Skeletal muscle tissue (tissue), 3 donors: ENCODE measurements at regions not wholly inside any gene's neighbourhood (a gene's known extent, or its start where the extent isn't known, plus 50 kb on each side); places are given as distances from the start of the nearest gene placed in this dataset.

Experiments used
- H3K27ac ChIP-seq: one replicate; pipeline ENCODE4 v1.7.0; 2013; ENCODE audit warnings: mild to moderate bottlenecking, low read depth, low read length, inconsistent platforms
- H3K27me3 ChIP-seq, 3 donors: one replicate each; pipeline ENCODE4 v1.7.0; 2013; ENCODE audit warnings: low read length in 3 of 3; ENCODE audit not compliant: control insufficient read depth in 3 of 3, insufficient read depth in 3 of 3
- H3K36me3 ChIP-seq, 3 donors: one replicate each; pipeline ENCODE4 v1.7.0; 2013; ENCODE audit warnings: low read length in 3 of 3; ENCODE audit not compliant: control insufficient read depth in 3 of 3, insufficient read depth in 3 of 3
- H3K4me1 ChIP-seq, 3 donors: one replicate each; pipeline ENCODE4 v1.7.0; 2013; ENCODE audit warnings: low read length in 3 of 3, mild to moderate bottlenecking in 3 of 3; ENCODE audit not compliant: control insufficient read depth in 3 of 3, insufficient read depth in 3 of 3
- H3K4me3 ChIP-seq, 3 donors: one replicate each; pipeline ENCODE4 v1.7.0; 2013; ENCODE audit warnings: low read length in 3 of 3
- H3K9ac ChIP-seq, 3 donors: one replicate each; pipeline ENCODE4 v1.7.0; 2013; ENCODE audit warnings: low read length in 3 of 3, mild to moderate bottlenecking in 3 of 3, moderate library complexity in 2 of 3, low read depth in 1 of 3
- H3K9me3 ChIP-seq, 3 donors: one replicate each; pipeline ENCODE4 v1.7.0; 2013; ENCODE audit warnings: low read length in 3 of 3; ENCODE audit not compliant: control insufficient read depth in 3 of 3
- donor health status: Osteomylitis.

- Histone ChIP-seq H3K9ac (no peak overlapping the region), H3K4me1 (no peaks in the 10 kb centered on the region), H3K4me3 (no peak overlapping the region), H3K27ac (no peak overlapping the region), H3K27me3 (no peaks in the 10 kb centered on the region), H3K36me3 (no peaks in the 10 kb centered on the region), H3K9me3 (no peaks in the 10 kb centered on the region)
Observed at GRCh38 chr7:53771701-53772100, 736.3 kb downstream of the POM121L12 start.

DNA sequence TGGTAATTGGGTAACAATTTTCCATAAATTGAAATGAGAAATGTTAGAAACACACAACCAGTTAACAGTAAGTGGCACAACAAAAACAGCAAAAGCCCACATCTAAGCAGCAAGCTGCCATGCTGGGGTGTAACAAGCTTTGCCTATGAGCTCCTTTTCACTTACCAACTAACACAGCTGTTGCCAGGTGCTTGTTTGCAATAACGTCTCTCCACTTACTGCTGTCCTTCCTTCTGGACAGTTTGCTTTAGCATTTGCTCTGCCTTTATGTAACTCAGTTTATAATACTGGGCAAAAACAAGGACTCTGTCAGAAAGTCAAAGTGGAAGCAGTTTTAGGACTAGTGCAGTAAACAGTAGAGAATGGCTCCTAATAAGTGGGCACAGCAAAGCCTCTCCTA, 740.9 kb downstream of the POM121L12 start:
- no peaks in the 10 kb centered on the region for H3K9me3 ChIP-seq
- H3K36me3 ChIP-seq: no peaks in the 10 kb centered on the region
- H3K4me1 ChIP-seq: no peaks in the 10 kb centered on the region

GRCh38 chr7:53789741-53790140, 752.4 kb upstream of the VSTM2A start:
- H3K27ac ChIP-seq: no peak overlapping the region
- no peak overlapping the region for H3K9ac ChIP-seq
- H3K36me3 ChIP-seq: no peaks in the 10 kb centered on the region

More for the DNA sequence above, 740.9 kb downstream of the POM121L12 start:
- Histone ChIP-seq H3K27me3 (no peaks in the 10 kb centered on the region), H3K9ac (no peak overlapping the region), H3K27ac (no peak overlapping the region), H3K4me3 (no peak overlapping the region)

DNA sequence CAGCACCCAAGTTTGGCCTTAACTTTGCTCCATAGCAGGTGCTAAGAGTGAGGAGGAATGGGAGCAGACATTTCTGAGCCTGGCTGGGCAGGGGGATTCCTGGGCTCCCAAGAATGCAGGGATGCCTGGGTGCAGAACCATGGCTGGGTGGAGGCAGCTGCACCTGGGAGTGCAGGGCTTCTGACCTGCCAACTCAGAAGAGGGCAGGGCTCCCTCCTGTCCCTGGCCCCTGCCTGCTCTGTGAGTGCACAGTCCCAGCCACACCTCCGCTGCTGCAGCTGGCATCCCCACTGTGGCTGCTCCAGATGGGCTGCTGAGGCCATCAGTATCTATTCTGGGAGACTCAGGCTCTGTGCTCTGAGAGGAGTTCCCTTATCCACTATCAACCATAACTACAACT, 747.4 kb upstream of the VSTM2A start:
- Histone ChIP-seq H3K9me3 (peaks cover 0 to 3% (median 0%) of the 10 kb centered on the region in 3 donors), H3K9ac (no peak overlapping the region)

More at GRCh38 chr7:53789741-53790140, 752.4 kb upstream of the VSTM2A start:
- peaks cover 0 to 3% (median 2%) of the 10 kb centered on the region in 3 donors for H3K9me3 ChIP-seq
- H3K4me1 ChIP-seq: no peaks in the 10 kb centered on the region
- no peaks in the 10 kb centered on the region for H3K27me3 ChIP-seq
- no peak overlapping the region for H3K4me3 ChIP-seq

GRCh38 chr7:53800746-53801145, 741.4 kb upstream of the VSTM2A start:
- H3K9me3 ChIP-seq: no peaks in the 10 kb centered on the region
- no peaks in the 10 kb centered on the region for H3K4me1 ChIP-seq
- no peak overlapping the region for H3K27ac ChIP-seq
- no peak overlapping the region for H3K9ac ChIP-seq
- H3K36me3 ChIP-seq: no peaks in the 10 kb centered on the region
- no peaks in the 10 kb centered on the region for H3K27me3 ChIP-seq
- no peak overlapping the region for H3K4me3 ChIP-seq

More for the DNA sequence above, 747.4 kb upstream of the VSTM2A start:
- no peaks in the 10 kb centered on the region for H3K27me3 ChIP-seq
- no peaks in the 10 kb centered on the region for H3K36me3 ChIP-seq
- no peak overlapping the region for H3K27ac ChIP-seq
- no peak overlapping the region for H3K4me3 ChIP-seq
- no peaks in the 10 kb centered on the region for H3K4me1 ChIP-seq

DNA sequence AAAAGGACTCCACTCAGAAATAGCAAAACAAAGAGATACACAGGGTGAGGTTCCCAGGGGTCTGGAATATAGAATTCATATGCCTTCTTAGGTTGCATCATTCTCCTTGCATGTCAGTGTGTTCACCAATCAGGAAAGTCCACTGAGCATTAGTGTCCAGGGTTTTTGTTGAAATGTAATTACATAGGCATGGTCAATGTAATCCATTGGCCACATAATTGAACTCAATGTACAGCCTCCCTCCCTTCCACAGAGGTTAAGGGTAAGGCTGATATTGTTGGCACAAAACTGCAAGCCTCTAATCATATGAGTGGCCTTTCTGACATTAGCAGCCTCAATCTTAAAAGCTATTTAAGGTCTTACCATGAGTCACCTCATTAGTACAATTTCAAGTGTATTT, 736.1 kb upstream of the VSTM2A start:
- Histone ChIP-seq H3K27me3 (no peaks in the 10 kb centered on the region), H3K9me3 (no peaks in the 10 kb centered on the region), H3K4me1 (no peaks in the 10 kb centered on the region)

DNA sequence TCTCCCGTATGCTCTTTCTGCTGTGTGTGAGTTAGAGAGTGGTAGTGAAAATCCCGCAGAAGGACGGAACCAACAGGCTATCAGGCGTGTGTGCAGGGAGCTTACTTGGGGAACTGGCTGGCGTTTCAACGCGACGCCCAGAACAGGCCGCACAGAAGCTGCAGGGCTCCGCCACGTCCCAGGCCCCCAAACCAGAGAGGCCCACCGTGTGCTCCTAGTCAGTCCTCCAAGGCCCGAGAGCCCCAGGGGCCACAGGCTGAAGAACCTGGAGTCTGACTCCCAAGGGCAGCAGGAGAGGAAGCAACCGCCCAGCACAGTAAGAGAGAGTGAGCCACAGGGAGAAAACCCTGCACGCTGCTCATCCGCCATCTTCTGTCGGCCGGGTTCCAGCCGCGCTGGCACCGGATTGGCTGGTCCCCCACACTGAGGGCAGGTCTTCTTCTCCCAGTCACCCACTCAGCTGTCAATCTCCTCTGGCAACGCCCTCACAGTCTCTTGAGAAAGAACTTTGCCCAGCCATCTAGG, 730.6 kb upstream of the VSTM2A start:
- Histone ChIP-seq H3K9me3 (peaks cover 0 to 2% (median 0%) of the 10 kb centered on the region in 3 donors), H3K4me3 (no peak overlapping the region), H3K9ac (no peak overlapping the region), H3K27me3 (no peaks in the 10 kb centered on the region), H3K27ac (no peak overlapping the region), H3K4me1 (no peaks in the 10 kb centered on the region), H3K36me3 (no peaks in the 10 kb centered on the region)

More for the DNA sequence above, 736.1 kb upstream of the VSTM2A start:
- Histone ChIP-seq H3K36me3 (no peaks in the 10 kb centered on the region), H3K4me3 (no peak overlapping the region), H3K27ac (no peak overlapping the region), H3K9ac (no peak overlapping the region)

- H3K27me3 ChIP-seq: no peaks in the 10 kb centered on the region
- H3K27ac ChIP-seq: no peak overlapping the region
- H3K36me3 ChIP-seq: no peaks in the 10 kb centered on the region
Observed at GRCh38 chr7:53812135-53812534, 730.0 kb upstream of the VSTM2A start.

DNA sequence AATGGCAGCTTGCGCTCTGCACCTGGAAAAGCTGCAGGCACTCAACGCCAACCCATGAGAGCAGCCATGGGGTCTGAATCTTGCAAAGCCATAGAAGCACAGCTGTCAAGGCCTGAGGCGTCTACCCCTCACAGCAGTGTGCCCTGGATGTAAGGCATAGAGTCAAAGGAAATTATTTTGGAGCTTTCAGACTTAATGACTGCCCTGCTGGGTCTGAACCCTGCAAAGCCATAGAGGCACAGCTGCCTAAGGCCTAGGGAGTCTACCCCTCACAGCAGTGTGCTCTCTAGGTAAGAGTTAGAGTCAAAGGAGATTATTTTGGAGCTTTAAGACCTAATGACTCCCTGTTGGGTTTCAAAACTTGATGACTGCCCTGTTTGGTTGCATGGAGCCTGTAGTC, 706.9 kb upstream of the VSTM2A start:
- no peak overlapping the region for H3K27ac ChIP-seq
- H3K36me3 ChIP-seq: no peaks in the 10 kb centered on the region
- H3K27me3 ChIP-seq: no peaks in the 10 kb centered on the region
- peaks cover 0 to 2% (median 0%) of the 10 kb centered on the region in 3 donors for H3K9me3 ChIP-seq
- no peak overlapping the region for H3K4me3 ChIP-seq
- no peaks in the 10 kb centered on the region for H3K4me1 ChIP-seq
- no peak overlapping the region for H3K9ac ChIP-seq

More at GRCh38 chr7:53812135-53812534, 730.0 kb upstream of the VSTM2A start:
- H3K9me3 ChIP-seq: peaks cover 0 to 2% (median 0%) of the 10 kb centered on the region in 3 donors
- no peak overlapping the region for H3K4me3 ChIP-seq
- no peak overlapping the region for H3K9ac ChIP-seq
- no peaks in the 10 kb centered on the region for H3K4me1 ChIP-seq

DNA sequence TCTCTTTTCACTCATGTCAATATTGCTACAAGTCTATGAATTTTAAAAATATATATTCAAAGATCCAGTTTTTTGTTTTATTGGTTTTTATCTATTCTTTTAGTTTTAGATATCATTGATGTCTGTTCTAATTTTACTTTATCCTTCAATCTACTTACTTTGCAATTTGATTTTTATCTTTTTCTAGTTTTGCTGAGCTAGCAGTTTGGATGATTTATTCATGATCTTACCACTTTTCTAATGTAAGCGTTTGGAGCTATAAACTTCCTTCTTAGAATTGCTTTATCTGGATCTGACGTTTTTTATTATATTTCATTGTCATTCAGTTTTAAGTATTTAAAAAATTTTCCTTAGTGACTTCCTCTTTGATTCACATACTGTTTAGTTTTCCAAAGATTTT, 664.5 kb upstream of the VSTM2A start:
- Histone ChIP-seq H3K27me3 (no peaks in the 10 kb centered on the region), H3K27ac (no peak overlapping the region), H3K4me1 (no peaks in the 10 kb centered on the region), H3K4me3 (no peak overlapping the region), H3K36me3 (no peaks in the 10 kb centered on the region), H3K9ac (no peak overlapping the region), H3K9me3 (peaks cover 0 to 3% (median 0%) of the 10 kb centered on the region in 3 donors)
